ENCODE measurements at regions not wholly inside any gene's neighbourhood (a gene's known extent, or its start where the extent isn't known, plus 50 kb on each side); places are given as distances from the start of the nearest gene placed in this dataset.

DNA sequence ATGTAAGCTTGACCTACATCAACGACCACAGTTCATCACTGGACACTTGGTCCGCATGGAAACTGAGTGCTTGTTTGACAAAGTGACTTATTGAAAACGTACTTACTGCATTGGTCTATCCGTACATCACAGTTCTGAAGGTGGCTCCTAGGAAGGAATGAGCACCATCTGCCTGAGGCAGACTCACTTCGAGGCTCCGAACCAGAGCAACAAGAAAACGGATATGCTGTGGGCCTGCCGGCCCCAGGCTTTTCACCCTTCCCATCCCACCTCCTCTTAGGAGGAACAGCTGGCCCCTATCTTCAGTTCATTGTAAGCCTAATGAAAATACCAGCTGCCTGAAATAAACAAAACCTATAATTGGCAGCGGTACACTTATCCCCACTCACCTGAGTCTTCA lies 67.2 kb upstream of the TSLP start:
- no peak for DNase-seq (ENCODE audit: low spot score)

DNA sequence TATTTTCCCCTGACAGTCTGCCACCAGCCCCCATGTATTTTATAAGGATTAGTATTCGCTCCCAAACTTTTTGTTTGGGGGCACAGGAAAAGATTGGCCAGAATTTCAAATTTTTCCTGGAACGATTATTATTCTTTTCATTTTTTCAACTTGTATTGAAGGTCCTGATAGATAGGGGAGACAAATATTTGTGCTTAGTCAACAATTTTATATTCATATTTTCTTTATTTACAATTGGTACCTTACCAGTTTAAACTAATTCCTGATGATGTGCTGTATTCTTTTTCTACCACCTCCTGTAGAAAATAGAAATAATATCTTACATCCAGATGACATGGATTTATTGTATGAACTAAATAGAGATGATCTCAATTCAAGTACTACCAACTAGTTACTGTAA lies 60.7 kb upstream of the TSLP start:
- no peak for DNase-seq (ENCODE audit: low spot score)

DNA sequence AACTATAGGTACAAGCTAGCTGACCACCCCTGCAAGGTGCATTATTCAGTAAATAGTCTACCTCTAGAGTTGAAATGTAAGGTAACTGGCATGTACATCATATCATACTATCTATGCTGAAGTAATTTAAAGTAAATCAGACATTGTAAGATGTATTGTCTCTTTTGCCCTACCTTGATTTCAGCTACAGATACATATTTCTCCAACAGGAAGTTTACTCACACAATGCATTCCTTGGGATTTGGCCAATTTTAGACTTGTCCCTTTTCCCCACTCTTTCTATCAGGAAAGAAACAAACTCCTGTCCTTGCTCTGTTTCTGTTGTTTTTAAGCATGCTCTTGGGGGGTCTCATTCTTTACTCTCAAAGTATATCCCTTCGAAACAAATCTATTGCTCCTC lies 58.5 kb upstream of the TSLP start:
- DNase-seq (ENCODE audit: low spot score): no peak

DNA sequence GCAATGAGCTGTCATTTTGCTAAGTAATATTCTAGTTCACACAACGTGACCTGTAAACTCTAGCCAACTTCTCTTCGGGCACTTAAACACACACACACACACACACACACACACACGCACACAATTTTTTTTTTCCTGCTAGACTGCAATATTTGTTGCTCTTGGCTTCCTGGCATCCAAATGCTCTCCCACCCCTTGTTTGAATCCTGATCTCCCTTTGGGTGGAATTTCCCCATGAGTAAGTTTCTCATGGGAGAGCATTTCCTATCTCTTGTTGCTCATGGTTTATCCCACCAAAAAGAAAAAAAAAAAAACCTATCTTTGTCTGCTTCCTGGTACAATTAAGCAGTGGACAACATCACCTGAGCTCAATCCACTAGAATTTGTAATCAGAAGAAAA lies 54.7 kb upstream of the TSLP start:
- no peak for DNase-seq (ENCODE audit: low spot score)

DNA sequence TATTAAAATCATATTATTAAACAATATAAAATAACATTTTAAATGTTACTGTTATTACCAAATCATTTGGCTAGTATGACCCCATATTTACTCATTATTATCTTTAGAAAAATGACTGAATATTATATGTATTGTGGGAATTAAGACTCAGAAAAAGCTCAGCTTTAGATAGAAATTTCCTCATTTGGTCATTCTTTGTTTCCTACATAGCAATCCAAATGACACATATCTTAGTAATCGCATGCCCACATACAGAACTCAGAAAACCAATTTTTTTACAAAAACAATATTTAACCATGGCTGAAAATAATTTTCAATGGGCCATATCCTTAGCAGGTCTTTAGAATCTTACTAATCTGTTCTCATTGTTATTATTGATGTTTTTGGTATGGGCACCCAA lies 53.8 kb upstream of the TSLP start:
- no peak for DNase-seq (ENCODE audit: low spot score)

All from activated CD4-positive, alpha-beta T cell treated with anti-CD3 and anti-CD28 coated beads, Interleukin-2, Interleukin-4, amounts not matched to agents 100 ng/mL and 50 ng/mL, durations not matched to agents 16 hours and 8 hours (primary cell).